HEK293T (cell line): ENCODE measurements at regions not wholly inside any gene's neighbourhood (a gene's known extent, or its start where the extent isn't known, plus 50 kb on each side); places are given as distances from the start of the nearest gene placed in this dataset.
"Not testable (repeated sequence)": the region's sequence is repeated elsewhere in the genome, so short reads cannot be mapped to it uniquely, and the experiment has no call there.

Experiments
- CTCF ChIA-PET: fragments of 350-600 bp; formaldehyde crosslinking; extraction: SDS; loops from one replicate; lab custom pipeline; 2021; ENCODE audit warnings: antibody characterized with exemption, inconsistent platforms; lab: Yijun Ruan, JAX
- POLR2A ChIA-PET: fragments of 350-600 bp; formaldehyde crosslinking; extraction: SDS; loops from one replicate; lab custom pipeline; 2020; ENCODE audit warnings: antibody characterized with exemption, inconsistent platforms; lab: Yijun Ruan, JAX
- DNase-seq: peaks from one replicate; pipeline ENCODE4 v3.0.0; 2012; ENCODE audit warnings: mixed read lengths; ENCODE audit errors: extremely low spot score
- ARNT ChIP-seq: fragments of 450-650 bp; IDR thresholded peaks from 2 replicates; pipeline ENCODE4 v1.6.1; 2017; ENCODE audit warnings: mild to moderate bottlenecking
- BHLHE40 ChIP-seq: fragments of 450-650 bp; IDR thresholded peaks from 2 replicates; pipeline ENCODE4 v1.6.1; 2016; ENCODE audit warnings: mild to moderate bottlenecking, moderate library complexity, borderline replicate concordance
- CTBP1 ChIP-seq: fragments of 450-650 bp; IDR thresholded peaks from 2 replicates; pipeline ENCODE4 v1.6.1; 2016; ENCODE audit warnings: borderline replicate concordance
- ELF4 ChIP-seq: fragments of 450-650 bp; IDR thresholded peaks from 2 replicates; pipeline ENCODE4 v1.6.1; 2017; ENCODE audit warnings: antibody characterized with exemption
- FOXA1 ChIP-seq: fragments of 450-650 bp; IDR thresholded peaks from 2 replicates; pipeline ENCODE4 v1.6.1; 2016; ENCODE audit warnings: mild to moderate bottlenecking
- FOXK2 ChIP-seq: fragments of 450-650 bp; IDR thresholded peaks from 2 replicates; pipeline ENCODE4 v1.6.1; 2016; ENCODE audit warnings: mild to moderate bottlenecking
- FOXM1 ChIP-seq: fragments of 450-650 bp; IDR thresholded peaks from 2 replicates; pipeline ENCODE4 v1.6.1; 2017; ENCODE audit warnings: mild to moderate bottlenecking, borderline replicate concordance
- HDGF ChIP-seq: fragments of 450-650 bp; IDR thresholded peaks from 2 replicates; pipeline ENCODE4 v1.6.1; 2017; ENCODE audit warnings: antibody characterized with exemption, borderline replicate concordance
- L3MBTL2 ChIP-seq: fragments of 450-650 bp; conservative IDR thresholded peaks from 2 replicates; pipeline ENCODE4 v1.6.1; 2016; ENCODE audit warnings: mild to moderate bottlenecking
- LEF1 ChIP-seq: fragments of 450-650 bp; IDR thresholded peaks from 2 replicates; pipeline ENCODE4 v1.6.1; 2017; ENCODE audit warnings: mild to moderate bottlenecking, borderline replicate concordance
- NFRKB ChIP-seq: fragments of 450-650 bp; IDR thresholded peaks from 2 replicates; pipeline ENCODE4 v1.6.1; 2016; ENCODE audit warnings: mild to moderate bottlenecking, moderate library complexity
- SP1 ChIP-seq: fragments of 450-650 bp; IDR thresholded peaks from 2 replicates; pipeline ENCODE4 v1.6.1; 2017
- SUZ12 ChIP-seq: fragments of 450-650 bp; IDR thresholded peaks from 2 replicates; pipeline ENCODE4 v1.6.1; 2016; ENCODE audit warnings: mild to moderate bottlenecking
- TARDBP ChIP-seq: fragments of 450-650 bp; IDR thresholded peaks from 2 replicates; pipeline ENCODE4 v1.6.1; 2016
- ZNF384 ChIP-seq: fragments of 450-650 bp; IDR thresholded peaks from 2 replicates; pipeline ENCODE4 v1.6.1; 2016
- TF ChIP-seq, protein P1 (sequence below): fragments of 450-650 bp; IDR thresholded peaks from 2 replicates; pipeline ENCODE4 v1.6.1; 2016

DNA sequence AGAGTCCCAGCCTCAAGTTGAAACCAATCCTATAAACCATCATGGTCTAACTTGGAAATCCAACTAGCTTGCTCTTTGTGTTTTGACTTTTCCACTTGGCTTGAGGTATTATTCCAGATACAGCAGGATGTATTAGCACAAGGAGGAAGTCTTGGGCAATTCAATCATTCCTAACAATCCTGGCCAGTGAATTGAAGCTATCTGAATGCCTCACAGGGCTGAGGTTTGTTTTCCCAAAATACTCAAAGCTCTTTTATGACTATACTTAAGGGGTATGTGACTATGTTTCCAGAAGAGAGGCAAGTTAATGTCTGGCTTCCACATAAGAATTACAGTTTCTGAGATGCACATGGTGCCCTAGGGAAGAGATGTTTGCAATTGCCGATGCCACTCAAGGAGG lies 66.8 kb upstream of the SH3RF1 start:
- DNase-seq = no peak
- CTCF ChIA-PET = no interaction called here
- TF ChIP-seq ELF4 (no peak), L3MBTL2 (no peak), FOXM1 (no peak), ZNF384 (no peak), TARDBP (no peak), SP1 (no peak)
- POLR2A ChIA-PET = no interaction called here

DNA sequence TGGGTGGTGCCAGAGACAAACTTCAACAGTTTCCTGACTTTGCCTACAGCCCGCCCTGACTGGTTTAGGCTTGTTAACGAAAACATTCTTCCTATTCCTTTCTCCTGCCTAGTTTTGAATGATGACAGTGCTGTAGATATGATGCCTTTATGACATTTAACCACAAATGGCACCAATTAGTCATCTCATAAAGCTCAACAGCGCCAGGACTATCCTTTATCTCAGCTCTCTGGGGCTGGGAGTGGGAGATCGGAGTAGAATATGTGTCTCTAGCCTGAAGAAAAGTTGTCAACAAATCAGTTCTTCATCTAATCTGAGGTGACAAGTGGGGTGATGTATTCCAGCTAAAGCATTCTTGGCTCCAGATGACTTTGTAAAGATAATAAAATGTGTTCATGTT lies 64.6 kb upstream of the SH3RF1 start:
- POLR2A ChIA-PET = interaction anchor here (0.7 kb wide), 1 partner anchor 325 kb away, joined by 3 read pairs; the partner anchor contains the start of gene CBR4
- no peak for DNase-seq
- TF ChIP-seq FOXA1 (no peak), L3MBTL2 (no peak), BHLHE40 (no peak), SUZ12 (no peak), NFRKB (no peak), FOXM1 (no peak), HDGF (no peak), TARDBP (no peak), ARNT (no peak)
- TF ChIP-seq, protein P1, sequence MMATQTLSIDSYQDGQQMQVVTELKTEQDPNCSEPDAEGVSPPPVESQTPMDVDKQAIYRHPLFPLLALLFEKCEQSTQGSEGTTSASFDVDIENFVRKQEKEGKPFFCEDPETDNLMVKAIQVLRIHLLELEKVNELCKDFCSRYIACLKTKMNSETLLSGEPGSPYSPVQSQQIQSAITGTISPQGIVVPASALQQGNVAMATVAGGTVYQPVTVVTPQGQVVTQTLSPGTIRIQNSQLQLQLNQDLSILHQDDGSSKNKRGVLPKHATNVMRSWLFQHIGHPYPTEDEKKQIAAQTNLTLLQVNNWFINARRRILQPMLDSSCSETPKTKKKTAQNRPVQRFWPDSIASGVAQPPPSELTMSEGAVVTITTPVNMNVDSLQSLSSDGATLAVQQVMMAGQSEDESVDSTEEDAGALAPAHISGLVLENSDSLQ = no peak
- CTCF ChIA-PET = interaction anchor here (0.5 kb wide), 1 partner anchor 9 kb away, joined by 4 read pairs; no protein-coding TSS in a partner anchor

DNA sequence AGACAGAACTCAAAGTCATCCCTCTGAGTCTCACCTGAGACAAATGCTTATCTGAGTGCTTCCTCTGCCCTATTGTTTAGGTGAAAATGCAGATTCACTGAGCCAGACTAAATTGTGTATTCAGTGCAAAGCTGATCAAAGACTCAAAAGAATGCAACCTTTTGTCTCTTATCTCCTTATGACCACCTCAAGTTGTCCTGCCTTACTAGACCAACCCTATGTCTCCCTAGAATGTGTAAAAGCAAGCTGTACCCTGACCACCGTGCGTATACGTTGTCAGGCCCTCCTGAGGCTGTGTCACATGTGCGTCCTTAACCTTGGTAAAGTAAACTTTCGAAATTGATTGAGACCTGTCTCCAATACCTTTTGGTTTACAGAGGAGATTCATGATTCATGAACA lies 63.6 kb upstream of the SH3RF1 start:
- ChIA-PET POLR2A (no interaction called here), CTCF (interaction anchor here (1.6 kb wide), 1 partner anchor 20 kb away, joined by 3 read pairs; no protein-coding TSS in a partner anchor)
- no peak for DNase-seq
- TF ChIP-seq NFRKB = no peak
- TF ChIP-seq HDGF = no peak
- TF ChIP-seq L3MBTL2 = no peak
- TF ChIP-seq ELF4 = no peak
- TF ChIP-seq ARNT = no peak
- TF ChIP-seq LEF1 = no peak
- TF ChIP-seq FOXK2 = no peak
- TF ChIP-seq SUZ12 = no peak
- no peak for TF ChIP-seq SP1
- TF ChIP-seq FOXM1 = no peak
- no peak for TF ChIP-seq ZNF384
- no peak for TF ChIP-seq FOXA1
- TF ChIP-seq CTBP1 = no peak

DNA sequence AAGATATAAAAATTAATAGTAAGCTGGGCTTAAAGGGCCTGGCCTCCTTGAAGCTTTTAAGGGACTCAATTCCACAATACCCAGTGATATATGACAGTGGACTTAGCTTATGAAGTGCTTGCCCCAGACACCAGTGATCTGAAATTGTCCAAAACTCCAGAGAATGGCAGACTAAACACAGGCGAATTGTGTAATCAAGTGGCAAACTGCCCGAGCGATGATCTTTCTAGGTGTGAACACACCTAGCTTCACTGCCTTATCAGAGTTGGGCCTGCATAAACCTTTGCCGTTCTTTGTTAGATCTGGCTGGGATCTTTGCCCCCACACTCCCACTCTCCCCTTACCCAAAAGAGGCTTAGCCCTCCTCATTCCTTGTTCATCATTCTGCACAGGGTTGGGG lies 62.5 kb upstream of the SH3RF1 start:
- DNase-seq = no peak
- TF ChIP-seq, protein P1 = no peak
- TF ChIP-seq NFRKB = no peak
- no peak for TF ChIP-seq ARNT
- no peak for TF ChIP-seq ZNF384
- no peak for TF ChIP-seq TARDBP
- no peak for TF ChIP-seq BHLHE40
- no peak for TF ChIP-seq FOXA1
- no peak for TF ChIP-seq L3MBTL2
- no peak for TF ChIP-seq SUZ12
- no peak for TF ChIP-seq LEF1
- TF ChIP-seq HDGF = no peak
- ChIA-PET POLR2A (no interaction called here), CTCF (interaction anchor here (1.6 kb wide), 1 partner anchor 19 kb away, joined by 3 read pairs; no protein-coding TSS in a partner anchor)

DNA sequence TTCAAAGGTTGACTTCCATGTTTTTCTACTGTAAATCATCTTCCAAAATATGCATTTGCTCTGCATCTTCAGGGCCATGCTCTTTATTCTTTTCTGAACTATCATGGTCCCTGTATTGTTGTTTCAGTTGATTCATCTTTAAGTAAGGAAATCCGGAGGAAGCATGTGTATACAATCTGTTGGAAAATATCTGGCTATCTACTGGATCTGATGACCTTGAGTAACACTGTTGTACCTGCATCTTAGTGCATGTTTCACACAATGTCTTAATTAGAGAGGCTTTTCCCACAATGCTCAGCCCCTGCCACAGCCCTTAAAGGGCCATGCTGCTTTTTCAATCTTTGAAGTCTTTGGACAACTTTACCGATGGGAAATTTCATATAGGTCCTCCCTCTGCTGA lies 61.8 kb upstream of the SH3RF1 start:
- TF ChIP-seq HDGF (no peak), SUZ12 (no peak), FOXK2 (no peak), FOXA1 (no peak), SP1 (no peak), ELF4 (no peak), LEF1 (no peak), TARDBP (no peak), CTBP1 (no peak), NFRKB (no peak)
- no peak for DNase-seq
- CTCF ChIA-PET = no interaction called here
- POLR2A ChIA-PET = no interaction called here

DNA sequence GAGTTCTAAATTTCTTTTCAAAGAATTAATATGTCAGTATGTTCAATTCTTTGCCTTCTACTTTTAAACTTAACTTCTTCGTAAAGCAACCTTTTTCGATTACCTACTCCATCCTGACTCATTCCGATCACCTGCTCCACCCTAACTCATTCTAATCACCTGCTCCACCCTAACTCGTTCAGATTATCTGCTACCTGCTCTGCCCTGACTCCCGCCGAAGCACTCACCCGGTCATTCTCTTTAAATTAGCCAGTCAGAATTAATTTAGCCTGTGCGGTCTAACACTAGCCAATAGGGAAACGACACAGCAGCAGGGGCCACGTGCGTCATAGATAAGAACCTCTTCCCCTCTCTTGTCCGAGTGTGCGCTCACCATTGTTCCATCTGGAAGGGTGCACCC lies 60.1 kb upstream of the SH3RF1 start:
- CTCF ChIA-PET = no interaction called here
- POLR2A ChIA-PET = no interaction called here
- DNase-seq = no peak
- no peak for TF ChIP-seq TARDBP
- no peak for TF ChIP-seq L3MBTL2
- no peak for TF ChIP-seq FOXM1

DNA sequence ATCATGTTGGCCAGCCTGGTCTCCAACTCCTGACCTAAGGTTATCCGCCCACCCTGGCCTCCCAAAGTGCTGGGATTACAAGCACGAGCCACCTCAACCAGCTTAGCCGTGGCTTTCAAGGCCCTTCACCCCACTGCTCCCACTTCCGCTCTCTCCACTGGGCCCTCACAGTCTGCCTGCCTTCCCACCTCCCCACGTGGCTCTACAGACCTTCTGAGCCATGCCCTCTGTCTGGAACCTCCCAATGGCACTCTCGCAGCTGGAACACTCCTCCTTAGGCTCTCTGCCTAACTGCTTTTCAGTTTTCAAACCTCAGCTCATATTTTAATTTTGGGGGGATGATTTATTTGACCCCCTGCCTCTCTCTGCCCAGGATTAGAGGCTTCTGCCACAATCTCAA lies 59.3 kb upstream of the SH3RF1 start:
- ChIA-PET POLR2A (no interaction called here), CTCF (no interaction called here)
- TF ChIP-seq CTBP1 = no peak
- TF ChIP-seq FOXA1 = no peak
- TF ChIP-seq BHLHE40 = no peak
- no peak for TF ChIP-seq FOXM1
- no peak for TF ChIP-seq LEF1
- DNase-seq = no peak

DNA sequence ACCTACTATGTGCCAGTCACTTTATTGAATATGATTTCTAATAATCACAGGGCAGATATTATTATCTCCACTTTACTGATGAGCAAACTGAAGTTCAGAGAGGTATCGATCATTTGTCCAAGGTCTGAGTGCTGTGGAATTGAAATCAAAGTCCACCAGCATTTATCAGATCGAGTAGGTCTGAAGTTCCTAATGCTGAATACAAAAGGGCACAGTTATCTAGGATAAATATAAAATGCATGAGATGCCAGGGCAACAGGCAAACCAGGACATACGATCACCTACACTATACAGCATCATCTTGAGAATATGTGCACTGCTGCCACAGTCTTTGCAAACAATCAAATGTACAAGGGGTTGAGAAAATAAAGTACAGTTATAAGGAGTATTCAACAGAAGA lies 57.2 kb upstream of the SH3RF1 start:
- DNase-seq = no peak
- TF ChIP-seq ARNT = no peak
- no peak for TF ChIP-seq ZNF384
- TF ChIP-seq BHLHE40 = no peak
- no peak for TF ChIP-seq L3MBTL2
- TF ChIP-seq FOXM1 = no peak
- no peak for TF ChIP-seq CTBP1
- no peak for TF ChIP-seq NFRKB
- ChIA-PET CTCF (no interaction called here), POLR2A (no interaction called here)

DNA sequence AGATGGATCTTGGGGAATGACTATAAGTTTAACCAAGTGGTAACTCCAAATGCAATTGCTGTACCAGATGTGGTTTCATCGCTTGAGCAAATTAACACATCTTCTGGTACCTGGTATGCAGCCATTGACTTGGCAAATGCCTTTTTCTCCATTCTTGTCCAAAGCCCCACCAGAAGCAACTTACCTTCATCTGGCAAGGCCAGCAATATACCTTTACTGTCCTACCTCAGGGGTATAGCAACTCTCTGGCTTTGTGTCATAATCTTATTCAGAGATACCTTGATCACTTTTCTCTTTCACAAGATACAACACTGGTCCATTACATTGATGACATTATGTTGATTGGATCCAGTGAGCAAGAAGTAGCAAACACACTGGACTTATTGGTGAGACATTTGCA lies 53.2 kb upstream of the SH3RF1 start:
- POLR2A ChIA-PET, CTCF ChIA-PET, DNase-seq: not testable (repeated sequence)

DNA sequence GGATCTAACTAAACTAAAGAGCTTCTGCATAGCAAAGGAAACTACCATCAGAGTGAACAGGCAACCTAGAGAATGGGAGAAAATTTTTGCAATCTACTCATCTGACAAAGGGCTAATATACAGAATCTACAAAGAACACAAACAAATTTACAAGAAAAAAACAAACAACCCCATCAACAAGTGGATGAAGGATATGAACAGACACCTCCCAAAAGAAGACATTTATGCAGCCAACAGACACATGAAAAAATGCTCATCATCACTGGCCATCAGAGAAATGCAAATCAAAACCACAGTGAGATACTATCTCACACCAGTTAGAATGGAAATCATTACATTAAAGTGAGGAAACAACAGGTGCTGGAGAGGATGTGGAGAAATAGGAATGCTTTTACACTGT lies 52.1 kb upstream of the SH3RF1 start:
- DNase-seq, CTCF ChIA-PET: not testable (repeated sequence)

More for the DNA sequence above, 52.1 kb upstream of the SH3RF1 start:
- POLR2A ChIA-PET = not testable (repeated sequence)
